Cerebellar cortex (tissue), 1 donor: ENCODE measurements at regions not wholly inside any gene's neighbourhood (a gene's known extent, or its start where the extent isn't known, plus 50 kb on each side); places are given as distances from the start of the nearest gene placed in this dataset.
"Not testable (repeated sequence)": the region's sequence is repeated elsewhere in the genome, so short reads cannot be mapped to it uniquely, and the experiment has no call there.

Experiments
- DNase-seq: peaks from one replicate; pipeline ENCODE4 v3.0.0-alpha.2; 2015; ENCODE audit warnings: low spot score

- no peak for DNase-seq
These were observed 224.6 kb upstream of the ARRDC3 start for GRCh38 chr5:91607675-91608074.

- no peak for DNase-seq
These were observed 216.7 kb upstream of the ARRDC3 start for GRCh38 chr5:91599863-91600262.

- no peak for DNase-seq
These were observed 215.1 kb upstream of the ARRDC3 start for GRCh38 chr5:91598216-91598615.

- DNase-seq = no peak
These were observed 212.3 kb upstream of the ARRDC3 start for GRCh38 chr5:91595424-91595823.

GRCh38 chr5:91591076-91591475 lies 208.0 kb upstream of the ARRDC3 start:
- no peak for DNase-seq

GRCh38 chr5:91586232-91586631 lies 203.1 kb upstream of the ARRDC3 start:
- DNase-seq = no peak

- DNase-seq = no peak
These were observed 201.2 kb upstream of the ARRDC3 start for GRCh38 chr5:91584352-91584751.

GRCh38 chr5:91566012-91566411 lies 182.9 kb upstream of the ARRDC3 start:
- not testable (repeated sequence) for DNase-seq

GRCh38 chr5:91562922-91563321 lies 179.8 kb upstream of the ARRDC3 start:
- no peak for DNase-seq

- DNase-seq = no peak
These were observed 158.6 kb upstream of the ARRDC3 start for GRCh38 chr5:91541696-91542095.

- no peak for DNase-seq
These were observed 155.1 kb upstream of the ARRDC3 start for GRCh38 chr5:91538179-91538578.

GRCh38 chr5:91535499-91535898 lies 152.4 kb upstream of the ARRDC3 start:
- DNase-seq = no peak

GRCh38 chr5:91534332-91534731 lies 151.2 kb upstream of the ARRDC3 start:
- no peak for DNase-seq

- no peak for DNase-seq
These were observed 149.7 kb upstream of the ARRDC3 start for GRCh38 chr5:91532779-91533178.

GRCh38 chr5:91532281-91532680 lies 149.2 kb upstream of the ARRDC3 start:
- DNase-seq = no peak

- no peak for DNase-seq
These were observed 145.7 kb upstream of the ARRDC3 start for GRCh38 chr5:91528831-91529230.

- DNase-seq = no peak
These were observed 138.7 kb upstream of the ARRDC3 start for GRCh38 chr5:91521785-91522184.

- no peak for DNase-seq
These were observed 138.2 kb upstream of the ARRDC3 start for GRCh38 chr5:91521334-91521733.

- DNase-seq = no peak
These were observed 131.3 kb upstream of the ARRDC3 start for GRCh38 chr5:91514400-91514799.

GRCh38 chr5:91503321-91503720 lies 120.2 kb upstream of the ARRDC3 start:
- no peak for DNase-seq

GRCh38 chr5:91500758-91501157 lies 117.6 kb upstream of the ARRDC3 start:
- no peak for DNase-seq

- DNase-seq = peak; percentile 56
These were observed 116.9 kb upstream of the ARRDC3 start for GRCh38 chr5:91499943-91500531.

GRCh38 chr5:91495699-91496098 lies 112.6 kb upstream of the ARRDC3 start:
- no peak for DNase-seq

GRCh38 chr5:91494447-91494996 lies 111.4 kb upstream of the ARRDC3 start:
- DNase-seq = no peak
